ENCODE measurements at regions not wholly inside any gene's neighbourhood (a gene's known extent, or its start where the extent isn't known, plus 50 kb on each side); places are given as distances from the start of the nearest gene placed in this dataset.
A peak's percentile ranks its signal among the peaks of the same experiment; 100 is the strongest.

GRCh38 chr1:9419369-9420041 is 119.8 kb upstream of the SLC25A33 start:
- H3K4me3 Mint-ChIP-seq: no peak overlapping the region
- ChIA-PET POLR2A (no interaction called here), CTCF (no interaction called here)
- peaks cover 60% of the 10 kb centered on the region for H3K27me3 Mint-ChIP-seq (ENCODE audit: low read depth)
- DNase-seq (no peak), ATAC-seq (no peak)
- H3K9me3 Mint-ChIP-seq (ENCODE audit: insufficient read depth): no peaks in the 10 kb centered on the region
- H3K36me3 Mint-ChIP-seq (ENCODE audit: low read depth): no peaks in the 10 kb centered on the region
- no peak overlapping the region for H3K27ac Mint-ChIP-seq
- peaks cover 28% of the 10 kb centered on the region for H3K4me1 Mint-ChIP-seq (ENCODE audit: low read depth)

GRCh38 chr1:9420835-9421532 is 118.3 kb upstream of the SLC25A33 start:
- POLR2A ChIA-PET: no interaction called here
- peaks cover 64% of the 10 kb centered on the region for H3K27me3 Mint-ChIP-seq (ENCODE audit: low read depth)
- DNase-seq (no peak), ATAC-seq (peak; percentile 35)
- no peak overlapping the region for H3K27ac Mint-ChIP-seq
- H3K9me3 Mint-ChIP-seq (ENCODE audit: insufficient read depth): no peaks in the 10 kb centered on the region
- no peak overlapping the region for H3K4me3 Mint-ChIP-seq
- peaks cover 40% of the 10 kb centered on the region for H3K4me1 Mint-ChIP-seq (ENCODE audit: low read depth)
- CTCF ChIA-PET: interaction anchor here (1.2 to 1.4 kb wide), 2 partner anchors 8 to 132 kb away, joined by 3 to 4 read pairs; no protein-coding TSS in a partner anchor
- H3K36me3 Mint-ChIP-seq (ENCODE audit: low read depth): no peaks in the 10 kb centered on the region

DNA sequence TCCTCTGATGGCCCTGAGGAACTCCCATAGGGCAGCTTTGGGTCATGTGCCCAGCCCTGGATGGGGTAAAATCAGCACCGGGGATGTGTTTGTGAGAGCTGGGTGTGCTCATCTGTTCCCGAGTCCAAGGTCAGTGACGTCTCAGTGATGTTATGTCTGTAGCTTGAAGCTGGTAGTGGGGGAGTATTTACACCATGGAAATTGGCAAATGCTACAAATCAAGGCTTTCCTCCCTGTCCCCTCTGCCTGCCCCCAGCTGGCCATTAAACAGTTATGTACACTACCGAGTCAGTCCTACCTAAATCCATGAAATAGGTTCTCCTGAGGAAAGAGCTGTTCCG is 117.8 kb upstream of the SLC25A33 start:
- H3K27me3 Mint-ChIP-seq (ENCODE audit: low read depth): peaks cover 61% of the 10 kb centered on the region
- H3K4me3 Mint-ChIP-seq: no peak overlapping the region
- POLR2A ChIA-PET: interaction anchor here (1.3 kb wide), 1 partner anchor 8 kb away, joined by 3 read pairs; no protein-coding TSS in a partner anchor

GRCh38 chr1:9422321-9422720 is 116.9 kb upstream of the SLC25A33 start:
- DNase-seq (no peak), ATAC-seq (no peak)
- Mint-ChIP-seq H3K9me3 (ENCODE audit: insufficient read depth) (no peaks in the 10 kb centered on the region), H3K4me3 (no peak overlapping the region), H3K27me3 (ENCODE audit: low read depth) (peaks cover 57% of the 10 kb centered on the region), H3K27ac (no peak overlapping the region), H3K4me1 (ENCODE audit: low read depth) (peaks cover 46% of the 10 kb centered on the region), H3K36me3 (ENCODE audit: low read depth) (no peaks in the 10 kb centered on the region)
- POLR2A ChIA-PET: interaction anchor here (1.3 kb wide), 1 partner anchor 9 kb away, joined by 3 read pairs; no protein-coding TSS in a partner anchor
- CTCF ChIA-PET: interaction anchor here (1.0 to 1.1 kb wide), 2 partner anchors 9 to 22 kb away, joined by 3 to 4 read pairs; no protein-coding TSS in a partner anchor

More for the DNA sequence above, 117.8 kb upstream of the SLC25A33 start:
- ATAC-seq: no peak
- CTCF ChIA-PET: interaction anchor here (1.2 to 1.4 kb wide), 2 partner anchors 8 to 132 kb away, joined by 3 to 4 read pairs; no protein-coding TSS in a partner anchor
- no peak for DNase-seq
- Mint-ChIP-seq H3K4me1 (ENCODE audit: low read depth) (peaks cover 45% of the 10 kb centered on the region), H3K9me3 (ENCODE audit: insufficient read depth) (no peaks in the 10 kb centered on the region), H3K36me3 (ENCODE audit: low read depth) (no peaks in the 10 kb centered on the region), H3K27ac (no peak overlapping the region)

DNA sequence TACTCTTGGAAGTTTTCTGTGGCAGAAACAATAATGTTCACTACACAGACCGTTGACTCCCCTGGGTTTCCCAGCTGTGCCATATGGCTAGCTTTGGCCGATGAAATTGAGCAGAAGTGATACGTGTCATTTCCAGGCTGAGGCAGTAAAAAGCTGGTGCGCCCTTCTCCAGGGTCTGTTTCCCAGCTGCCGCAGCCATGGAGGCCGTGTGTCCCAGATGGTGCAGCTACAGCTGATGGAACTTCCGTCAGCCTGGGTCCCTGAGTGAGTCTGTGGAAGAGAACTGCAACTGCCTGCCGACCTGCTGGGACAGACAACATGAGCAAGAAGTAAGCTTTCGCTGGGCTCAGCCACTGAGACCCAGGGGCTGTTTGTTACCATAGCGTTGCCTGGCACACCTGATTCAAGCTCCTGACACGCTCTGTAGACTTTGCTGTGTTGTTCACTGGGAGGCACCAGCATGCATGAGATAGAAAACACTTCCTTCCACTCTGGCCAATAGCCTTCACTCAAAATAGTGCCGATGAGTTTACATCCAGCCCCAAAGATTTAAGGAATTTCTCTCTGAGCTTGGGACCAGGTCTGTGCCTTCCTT is 116.3 kb upstream of the SLC25A33 start:
- POLR2A ChIA-PET: interaction anchor here (1.3 kb wide), 1 partner anchor 10 kb away, joined by 3 read pairs; no protein-coding TSS in a partner anchor

DNA sequence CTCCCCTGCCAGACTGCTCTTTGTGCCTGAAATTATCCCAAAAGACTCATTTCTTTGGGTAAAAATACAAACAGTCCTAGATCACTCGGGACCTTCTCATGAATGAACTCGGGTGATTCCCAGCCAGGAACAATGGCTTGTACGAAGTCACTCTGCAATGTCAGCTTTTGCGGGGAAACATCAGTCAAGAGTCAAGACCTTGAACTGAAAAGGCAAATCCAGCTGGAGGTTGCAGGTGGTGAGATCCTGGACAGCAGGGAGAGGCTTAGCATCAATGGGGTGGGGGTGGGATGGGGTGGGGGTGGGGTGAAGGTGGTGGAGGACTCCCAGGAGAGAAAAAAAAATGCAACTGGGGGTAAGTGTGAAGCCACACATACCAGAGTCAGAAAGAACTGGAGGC is 115.0 kb upstream of the SLC25A33 start:
- H3K27ac Mint-ChIP-seq: no peak overlapping the region
- ATAC-seq: no peak
- H3K27me3 Mint-ChIP-seq (ENCODE audit: low read depth): peaks cover 53% of the 10 kb centered on the region
- ChIA-PET POLR2A (no interaction called here), CTCF (interaction anchor here (1.3 kb wide), 1 partner anchor 66 kb away, joined by 3 read pairs; no protein-coding TSS in a partner anchor)
- no peak overlapping the region for H3K4me3 Mint-ChIP-seq
- peaks cover 50% of the 10 kb centered on the region for H3K4me1 Mint-ChIP-seq (ENCODE audit: low read depth)
- no peaks in the 10 kb centered on the region for H3K36me3 Mint-ChIP-seq (ENCODE audit: low read depth)
- DNase-seq: no peak
- H3K9me3 Mint-ChIP-seq (ENCODE audit: insufficient read depth): no peaks in the 10 kb centered on the region

More for the DNA sequence above, 116.3 kb upstream of the SLC25A33 start:
- Mint-ChIP-seq H3K27ac (no peak overlapping the region), H3K9me3 (ENCODE audit: insufficient read depth) (no peaks in the 10 kb centered on the region), H3K4me3 (no peak overlapping the region), H3K36me3 (ENCODE audit: low read depth) (no peaks in the 10 kb centered on the region), H3K27me3 (ENCODE audit: low read depth) (peaks cover 55% of the 10 kb centered on the region), H3K4me1 (ENCODE audit: low read depth) (peaks cover 42% of the 10 kb centered on the region)
- no peak for ATAC-seq
- no peak for DNase-seq
- CTCF ChIA-PET: interaction anchor here (1.0 to 1.1 kb wide), 2 partner anchors 10 to 23 kb away, joined by 3 to 4 read pairs; no protein-coding TSS in a partner anchor

DNA sequence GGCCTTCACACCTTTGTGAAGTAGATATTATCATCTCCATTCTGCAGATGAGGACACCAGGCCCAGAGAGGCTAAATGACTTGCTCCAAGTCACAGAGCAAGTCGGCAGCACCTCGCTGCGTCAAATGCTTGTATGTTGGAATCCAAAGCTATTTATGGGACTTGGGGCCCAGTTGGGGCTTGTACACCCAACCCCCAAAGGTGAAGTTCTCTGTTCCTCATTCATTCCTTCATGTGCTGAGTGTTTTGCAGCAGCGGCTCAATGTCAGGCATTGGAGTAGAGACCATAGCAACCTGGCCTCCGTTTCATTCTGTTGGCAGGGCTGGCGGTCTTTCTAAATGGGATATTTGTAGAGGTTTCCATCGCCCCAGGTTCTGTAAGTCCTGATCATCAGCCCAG is 113.4 kb upstream of the SLC25A33 start:
- Mint-ChIP-seq H3K4me1 (ENCODE audit: low read depth) (peaks cover 51% of the 10 kb centered on the region), H3K36me3 (ENCODE audit: low read depth) (no peaks in the 10 kb centered on the region), H3K27ac (no peak overlapping the region), H3K9me3 (ENCODE audit: insufficient read depth) (no peaks in the 10 kb centered on the region), H3K4me3 (peak overlapping the region; percentile 20), H3K27me3 (ENCODE audit: low read depth) (peaks cover 44% of the 10 kb centered on the region)
- ChIA-PET POLR2A (interaction anchor here (0.7 to 2.3 kb wide), 2 partner anchors 8 to 13 kb away, joined by 3 to 9 read pairs; no protein-coding TSS in a partner anchor), CTCF (interaction anchor here (0.7 to 1.7 kb wide), 5 partner anchors 13 to 968 kb away, joined by 3 to 6 read pairs (median 3); no protein-coding TSS in a partner anchor)
- DNase-seq (no peak), ATAC-seq (no peak)

DNA sequence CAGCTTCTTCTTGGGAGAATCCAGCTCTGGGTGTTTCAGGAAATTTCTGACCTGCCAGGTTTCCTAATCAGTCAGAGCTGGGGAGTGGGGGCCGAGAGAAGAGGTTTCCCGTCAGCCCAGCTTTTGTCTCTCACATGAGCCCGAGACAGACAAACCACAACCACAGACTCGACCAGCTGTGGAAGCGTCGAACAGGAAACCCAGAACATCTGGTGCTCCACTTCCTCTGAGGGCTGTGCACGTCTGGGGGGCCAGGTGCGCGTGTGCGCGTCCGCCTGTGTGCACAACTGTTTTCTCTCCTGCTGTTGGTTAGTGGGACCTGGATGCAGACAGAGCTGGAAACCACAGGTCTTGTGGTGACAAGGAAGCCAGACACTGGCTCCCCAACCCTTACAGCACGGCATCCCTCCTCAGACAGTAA is 113.0 kb upstream of the SLC25A33 start:
- Mint-ChIP-seq H3K4me1 (ENCODE audit: low read depth) (peaks cover 47% of the 10 kb centered on the region), H3K4me3 (peak overlapping the region; percentile 20), H3K27me3 (ENCODE audit: low read depth) (peaks cover 40% of the 10 kb centered on the region), H3K36me3 (ENCODE audit: low read depth) (no peaks in the 10 kb centered on the region), H3K9me3 (ENCODE audit: insufficient read depth) (no peaks in the 10 kb centered on the region), H3K27ac (peak overlapping the region; percentile 35)
- CTCF ChIA-PET: interaction anchor here (0.7 to 1.7 kb wide), 6 partner anchors 13 to 968 kb away, joined by 3 to 6 read pairs (median 3); no protein-coding TSS in a partner anchor
- POLR2A ChIA-PET: interaction anchor here (0.7 to 2.3 kb wide), 2 partner anchors 9 to 13 kb away, joined by 3 to 9 read pairs; no protein-coding TSS in a partner anchor
- peak; percentile 54 for ATAC-seq
- DNase-seq: peak; percentile 89

- Mint-ChIP-seq H3K4me1 (ENCODE audit: low read depth) (peaks cover 46% of the 10 kb centered on the region), H3K27me3 (ENCODE audit: low read depth) (peaks cover 34% of the 10 kb centered on the region), H3K36me3 (ENCODE audit: low read depth) (no peaks in the 10 kb centered on the region), H3K9me3 (ENCODE audit: insufficient read depth) (no peaks in the 10 kb centered on the region), H3K4me3 (no peak overlapping the region), H3K27ac (no peak overlapping the region)
- CTCF ChIA-PET: interaction anchor here (0.7 to 1.0 kb wide), 3 partner anchors 10 to 138 kb away, joined by 3 to 4 read pairs (median 3); no protein-coding TSS in a partner anchor
- ATAC-seq: no peak
- POLR2A ChIA-PET: interaction anchor here (0.6 kb wide), 1 partner anchor 284 kb away, joined by 3 read pairs; no protein-coding TSS in a partner anchor
- no peak for DNase-seq
Observed at GRCh38 chr1:9427388-9427787, 111.9 kb upstream of the SLC25A33 start.

DNA sequence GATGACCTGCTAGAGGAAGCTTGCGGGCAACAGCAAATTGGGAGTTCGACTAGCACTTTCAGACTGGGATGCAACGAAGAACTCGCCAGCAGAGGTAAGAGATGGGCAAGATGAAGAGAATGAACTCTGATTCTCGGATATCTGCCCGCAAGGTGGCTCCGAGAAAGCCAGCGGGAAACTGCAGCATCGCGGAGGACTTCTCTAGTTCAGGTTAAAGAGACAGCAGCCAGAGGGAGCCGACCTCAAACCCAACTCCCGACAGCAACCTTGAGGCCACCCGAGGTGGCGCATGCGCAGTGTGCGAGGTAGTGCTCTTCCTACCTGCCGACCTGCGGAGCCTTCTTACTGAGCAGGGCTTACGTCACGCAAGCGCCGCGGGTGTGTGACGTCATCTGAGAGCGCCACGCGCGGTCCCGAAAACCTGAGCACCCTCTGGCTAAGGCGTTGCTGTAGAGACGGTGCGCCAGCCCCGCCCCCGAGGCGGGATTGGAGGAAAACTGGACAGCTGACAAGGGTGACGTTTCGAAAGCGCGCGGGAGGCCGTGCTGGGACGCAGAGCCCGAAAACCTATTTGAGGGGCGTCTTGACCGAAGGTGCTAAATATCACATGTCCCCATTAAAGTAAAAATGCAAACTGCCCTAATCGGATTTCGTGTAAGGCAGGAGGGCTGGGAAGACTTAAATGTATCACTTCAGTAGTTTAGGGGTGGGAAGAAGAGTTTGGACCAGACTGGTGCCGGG is 110.5 kb upstream of the SLC25A33 start:
- no peaks in the 10 kb centered on the region for H3K36me3 Mint-ChIP-seq (ENCODE audit: low read depth)
- ChIA-PET POLR2A (interaction anchor here (0.6 to 1.1 kb wide), 3 partner anchors 16 to 114 kb away, joined by 3 to 4 read pairs (median 4); no protein-coding TSS in a partner anchor), CTCF (interaction anchor here (1.6 kb wide), 1 partner anchor 19 kb away, joined by 6 read pairs; no protein-coding TSS in a partner anchor)
- DNase-seq: peak; percentile 100
- peak overlapping the region; percentile 90 for H3K27ac Mint-ChIP-seq
- ATAC-seq: peak; percentile 91
- peaks cover 24% of the 10 kb centered on the region for H3K27me3 Mint-ChIP-seq (ENCODE audit: low read depth)
- H3K4me3 Mint-ChIP-seq: peak overlapping the region; percentile 78
- H3K9me3 Mint-ChIP-seq (ENCODE audit: insufficient read depth): no peaks in the 10 kb centered on the region
- peaks cover 46% of the 10 kb centered on the region for H3K4me1 Mint-ChIP-seq (ENCODE audit: low read depth)

DNA sequence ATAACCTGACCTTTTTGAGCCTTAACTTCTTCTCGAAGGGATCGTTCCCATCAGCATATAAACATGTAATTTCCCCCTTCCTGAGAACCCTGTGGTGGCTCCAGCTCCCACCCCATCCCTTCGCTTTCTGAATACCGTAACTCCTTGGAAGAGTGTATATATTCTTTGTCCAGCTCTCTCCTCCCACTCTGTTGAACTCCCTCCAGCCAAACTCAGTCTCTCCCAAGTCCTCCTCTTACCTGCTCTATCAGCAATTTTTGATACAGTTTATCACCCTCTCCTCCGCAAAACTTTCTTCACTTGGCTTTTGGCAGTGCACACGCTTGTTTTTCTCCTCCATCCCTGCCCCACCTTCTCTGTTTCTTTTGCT is 109.9 kb upstream of the SLC25A33 start:
- DNase-seq (no peak), ATAC-seq (no peak)
- H3K4me3 Mint-ChIP-seq: peak overlapping the region; percentile 78
- peaks cover 46% of the 10 kb centered on the region for H3K4me1 Mint-ChIP-seq (ENCODE audit: low read depth)
- H3K27me3 Mint-ChIP-seq (ENCODE audit: low read depth): peaks cover 19% of the 10 kb centered on the region
- no peaks in the 10 kb centered on the region for H3K36me3 Mint-ChIP-seq (ENCODE audit: low read depth)
- no peaks in the 10 kb centered on the region for H3K9me3 Mint-ChIP-seq (ENCODE audit: insufficient read depth)
- POLR2A ChIA-PET: interaction anchor here (0.6 to 1.2 kb wide), 4 partner anchors 12 to 114 kb away, joined by 3 to 4 read pairs (median 4); no protein-coding TSS in a partner anchor
- peak overlapping the region; percentile 90 for H3K27ac Mint-ChIP-seq
- CTCF ChIA-PET: interaction anchor here (0.9 to 1.6 kb wide), 3 partner anchors 10 to 162 kb away, joined by 3 to 6 read pairs (median 3); no protein-coding TSS in a partner anchor

Data from activated CD8-positive, alpha-beta T cell treated with anti-CD3 and anti-CD28 coated beads, Interleukin-2, amount 10 ng/mL, durations not matched to agents 7 days and 5 days (primary cell).